K562 (cell line): ENCODE measurements at regions not wholly inside any gene's neighbourhood (a gene's known extent, or its start where the extent isn't known, plus 50 kb on each side); places are given as distances from the start of the nearest gene placed in this dataset.

Experiments
- ATAC-seq: fragments of 200-7000 bp; cut with Tn5 transposase; 3 replicates; pipeline ENCODE4 v1.9.1; 2020; ENCODE audit warnings: moderate library complexity
- BruUV-seq: library from RNA; stranded (reverse); fragments of 400-500 nt; replicated peaks from 2 replicates; lab custom pipeline; 2021; lab: Mats Ljungman, UMichigan
- CTCF ChIA-PET: fragments of 300-600 bp; formaldehyde crosslinking; extraction: SDS; loops from one replicate; lab custom pipeline; 2021; ENCODE audit warnings: low intra/inter-chr PET ratio; lab: Yijun Ruan, JAX
- POLR2A ChIA-PET: fragments of 300-600, 350-650 bp; sonication (Branson Sonifier 250); formaldehyde crosslinking; extraction: SDS; loops from one replicate; lab custom pipeline; 2021; ENCODE audit warnings: antibody characterized with exemption, inconsistent platforms; lab: Yijun Ruan, JAX
- DNase-seq, 4 experiments: peaks; one replicate each; pipeline versions ENCODE4 v3.0.0 to v3.0.0-alpha.2; 2011 to 2018; ENCODE audit warnings: low spot score in 3 of 4, mixed read lengths in 3 of 4; ENCODE audit errors: extremely low read depth in 1 of 4
- FAIRE-seq: peaks from 2 replicates; lab custom pipeline; 2011; peaks lifted over from hg19 to GRCh38; lab: Jason Lieb, UNC
- H2AFZ ChIP-seq: 2 replicates; pipeline ENCODE4 v1.6.0; 2011; ENCODE audit warnings: low read depth, low read length, control low read depth, inconsistent platforms
- H3K27ac ChIP-seq: fragments of 200-600 bp; 3 replicates; pipeline ENCODE4 v1.8.0; 2011; ENCODE audit warnings: low read depth, mild to moderate bottlenecking, control low read depth, inconsistent platforms, low read length, moderate library complexity, mixed read lengths; ENCODE audit errors: extremely low read depth
- H3K27me3 ChIP-seq, 2 experiments: fragments of 300-600 bp in 1 of 2; 2 replicates in 1 of 2; 3 replicates in 1 of 2; pipeline versions ENCODE4 v1.6.0 to v1.8.0; 2011; ENCODE audit warnings: inconsistent platforms in 2 of 2, low read length in 2 of 2, mild to moderate bottlenecking in 1 of 2, mixed read lengths in 1 of 2, moderate library complexity in 1 of 2; ENCODE audit not compliant: control insufficient read depth in 2 of 2, insufficient read depth in 2 of 2
- H3K36me3 ChIP-seq: fragments of 300-600 bp; 3 replicates; pipeline ENCODE4 v1.8.0; 2011; ENCODE audit warnings: mild to moderate bottlenecking, low read length, inconsistent platforms; ENCODE audit not compliant: control insufficient read depth, insufficient read depth
- H3K4me1 ChIP-seq, 2 experiments: fragments of 200-600 bp in 1 of 2; replicated peaks in 1 of 2; 2 replicates in 1 of 2; 3 replicates in 1 of 2; pipeline versions ENCODE4 v1.5.1 to v1.8.0; 2011; ENCODE audit warnings: inconsistent platforms in 2 of 2, low read length in 2 of 2, mild to moderate bottlenecking in 1 of 2, mixed read lengths in 1 of 2, moderate library complexity in 1 of 2; ENCODE audit not compliant: control insufficient read depth in 2 of 2, insufficient read depth in 2 of 2
- H3K4me2 ChIP-seq: 2 replicates; pipeline ENCODE4 v1.6.1; 2011; ENCODE audit warnings: low read length, control low read depth, inconsistent platforms, mixed read lengths; ENCODE audit not compliant: insufficient read depth
- H3K4me3 ChIP-seq: fragments of 200-600 bp; sonication (generic), shearing (Covaris generic); 2 replicates; pipeline ENCODE4 v1.5.1; 2016; ENCODE audit warnings: control low read depth, inconsistent platforms
- H3K79me2 ChIP-seq: fragments of 200-600 bp; 3 replicates; pipeline ENCODE4 v1.8.0; 2011; ENCODE audit warnings: low read length, inconsistent platforms; ENCODE audit not compliant: control insufficient read depth, insufficient read depth
- H3K9ac ChIP-seq, 2 experiments: 2 replicates each; pipeline versions ENCODE4 v1.6.0 to v1.6.1; 2011; ENCODE audit warnings: low read depth in 2 of 2, low read length in 2 of 2, control low read depth in 1 of 2, inconsistent platforms in 1 of 2, mild to moderate bottlenecking in 1 of 2, mixed read lengths in 1 of 2; ENCODE audit not compliant: insufficient read depth in 1 of 2
- H3K9me1 ChIP-seq: one replicate; pipeline ENCODE4 v1.6.0; 2011; ENCODE audit warnings: inconsistent platforms, mild to moderate bottlenecking, low read length, moderate library complexity; ENCODE audit not compliant: control insufficient read depth, insufficient read depth
- H3K9me3 ChIP-seq: replicated peaks from 2 replicates; pipeline ENCODE4 v1.5.1; 2011; ENCODE audit warnings: low read depth, low read length, inconsistent platforms; ENCODE audit not compliant: control insufficient read depth, insufficient read depth
- H4K20me1 ChIP-seq: replicated peaks from 2 replicates; pipeline ENCODE4 v1.6.1; 2011; ENCODE audit warnings: low read length, inconsistent platforms, mixed read lengths; ENCODE audit not compliant: control insufficient read depth, insufficient read depth
- CBFA2T2 ChIP-seq: fragments of 450-650 bp; conservative IDR thresholded peaks from 2 replicates; pipeline ENCODE4 v1.6.1; 2017; ENCODE audit warnings: mild to moderate bottlenecking
- CCAR2 ChIP-seq: fragments of 200-400 bp; formaldehyde crosslinking; IDR thresholded peaks from 2 replicates; pipeline ENCODE4 v1.6.1; 2017; ENCODE audit warnings: mild to moderate bottlenecking, low read depth, low read length
- GTF2A2 ChIP-seq: IDR thresholded peaks from 2 replicates; pipeline ENCODE4 v1.6.1; 2016; ENCODE audit warnings: mild to moderate bottlenecking, missing genetic modification characterization, missing compliant biosample characterization
- HNRNPLL ChIP-seq: fragments of 200-400 bp; formaldehyde crosslinking; IDR thresholded peaks from 2 replicates; pipeline ENCODE4 v1.6.1; 2017; ENCODE audit warnings: low read length, low read depth, mild to moderate bottlenecking; ENCODE audit not compliant: poor library complexity, severe bottlenecking
- KLF6 ChIP-seq: fragments of 250-450 bp; sonication (Bioruptor Pico); IDR thresholded peaks from 2 replicates; pipeline ENCODE4 v1.4.0; 2020; ENCODE audit warnings: mild to moderate bottlenecking, moderate library complexity, borderline replicate concordance
- NFRKB ChIP-seq: fragments of 450-650 bp; IDR thresholded peaks from 2 replicates; pipeline ENCODE4 v1.6.1; 2016; ENCODE audit warnings: low read depth
- POLR2A ChIP-seq: fragments of 450-650 bp; conservative IDR thresholded peaks from 2 replicates; pipeline ENCODE4 v1.6.1; 2016
- PTBP1 ChIP-seq: fragments of 200-400 bp; formaldehyde crosslinking; IDR thresholded peaks from 2 replicates; pipeline ENCODE4 v1.6.1; 2017; ENCODE audit warnings: low read depth, low read length
- RBM39 ChIP-seq: fragments of 200-400 bp; formaldehyde crosslinking; optimal IDR thresholded peaks from 2 replicates; pipeline ENCODE3; 2018; ENCODE audit warnings: low read depth, low read length
- TCF3 ChIP-seq: sonication (generic); formaldehyde crosslinking; IDR thresholded peaks from 2 replicates; pipeline ENCODE4 v1.4.0; 2020; ENCODE audit warnings: mild to moderate bottlenecking, missing genetic modification reagents
- ZNF780A ChIP-seq: fragments of 250-450 bp; sonication (Bioruptor Pico); IDR thresholded peaks from 2 replicates; pipeline ENCODE4 v1.5.0; 2021; ENCODE audit warnings: mild to moderate bottlenecking
- ZNF830 ChIP-seq: fragments of 250-450 bp; sonication (Bioruptor Pico); IDR thresholded peaks from 2 replicates; pipeline ENCODE4 v1.5.0; 2021; ENCODE audit warnings: mild to moderate bottlenecking
- WGBS: fragments of 100-300 bp; shearing (Covaris generic); methylation state at CpG from one replicate; pipeline ENCODE4 v1.1.6; 2016; ENCODE audit warnings: low coverage, mixed read lengths; ENCODE audit not compliant: insufficient coverage; ENCODE audit errors: missing lambda C conversion rate; 5-methylcytosine and 5-hydroxymethylcytosine counted together
- in situ Hi-C: fragments of 300-500 bp; cut with MboI; formaldehyde crosslinking; loops from 4 replicates; pipeline ENCODE4 v1.15.0; 2018; ENCODE audit warnings: inconsistent platforms, mixed read lengths
- intact Hi-C: fragments of 100-400 bp; cut with micrococcal nuclease; formaldehyde crosslinking; loops from 2 replicates; pipeline ENCODE4 v1.14.2; 2022
- TF ChIP-seq, protein P1 (sequence below): fragments of 450-650 bp; formaldehyde crosslinking; IDR thresholded peaks from 2 replicates; pipeline ENCODE4 v1.4.0; 2020; ENCODE audit warnings: mild to moderate bottlenecking, mixed read lengths
- TF ChIP-seq, protein P2 (sequence below): fragments of 450-650 bp; formaldehyde crosslinking; IDR thresholded peaks from 2 replicates; pipeline ENCODE4 v1.4.0; 2022; ENCODE audit warnings: mild to moderate bottlenecking, moderate library complexity
- TF ChIP-seq, protein P3 (sequence below): fragments of 450-650 bp; IDR thresholded peaks from 2 replicates; pipeline ENCODE4 v1.6.1; 2017; ENCODE audit warnings: mild to moderate bottlenecking, moderate library complexity

DNA sequence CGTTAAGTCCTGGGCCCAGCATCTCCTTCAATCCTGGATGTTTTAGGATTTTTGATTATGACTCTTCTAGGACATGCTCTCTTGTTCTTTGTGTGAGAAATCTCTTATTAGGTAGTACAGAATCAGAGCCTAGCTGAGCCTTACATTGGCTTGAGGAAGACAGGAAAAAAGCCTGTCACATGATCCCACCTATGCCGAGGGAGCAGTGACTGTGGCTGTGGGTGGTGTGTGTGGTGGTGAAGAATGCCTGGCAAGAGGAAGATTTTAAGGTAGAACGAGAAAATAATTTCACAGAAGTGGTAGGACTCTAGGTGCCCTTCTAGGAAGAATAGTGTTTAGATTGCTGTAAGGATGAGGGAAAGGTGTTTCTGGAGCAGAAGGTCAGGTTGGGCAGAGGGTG lies 449.5 kb upstream of the PROX1 start:
- H3K4me1 ChIP-seq, result no peaks in the 10 kb centered on the region
- no peak for TF ChIP-seq PTBP1
- TF ChIP-seq, protein P1, sequence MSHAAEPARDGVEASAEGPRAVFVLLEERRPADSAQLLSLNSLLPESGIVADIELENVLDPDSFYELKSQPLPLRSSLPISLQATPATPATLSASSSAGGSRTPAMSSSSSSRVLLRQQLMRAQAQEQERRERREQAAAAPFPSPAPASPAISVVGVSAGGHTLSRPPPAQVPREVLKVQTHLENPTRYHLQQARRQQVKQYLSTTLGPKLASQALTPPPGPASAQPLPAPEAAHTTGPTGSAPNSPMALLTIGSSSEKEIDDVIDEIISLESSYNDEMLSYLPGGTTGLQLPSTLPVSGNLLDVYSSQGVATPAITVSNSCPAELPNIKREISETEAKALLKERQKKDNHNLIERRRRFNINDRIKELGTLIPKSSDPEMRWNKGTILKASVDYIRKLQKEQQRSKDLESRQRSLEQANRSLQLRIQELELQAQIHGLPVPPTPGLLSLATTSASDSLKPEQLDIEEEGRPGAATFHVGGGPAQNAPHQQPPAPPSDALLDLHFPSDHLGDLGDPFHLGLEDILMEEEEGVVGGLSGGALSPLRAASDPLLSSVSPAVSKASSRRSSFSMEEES, result peak; percentile 35
- ATAC-seq (no peak), DNase-seq (no peak), FAIRE-seq (no peak)
- intact Hi-C loops (no loop called here), in situ Hi-C loops (no loop called here)
- H3K27me3 ChIP-seq, result no peaks in the 10 kb centered on the region
- BruUV-seq, result no TSS peak
- H3K79me2 ChIP-seq, result no peaks in the 10 kb centered on the region
- no peaks in the 10 kb centered on the region for H3K36me3 ChIP-seq
- H3K9ac ChIP-seq, result no peak overlapping the region
- ChIA-PET CTCF (no interaction called here), POLR2A (no interaction called here)
- 0 out of 2 replicates have a peak, but pooled peaks cover 2% of the 10 kb centered on the region for H4K20me1 ChIP-seq
- H3K4me3 ChIP-seq, result no peak overlapping the region
- H3K4me2 ChIP-seq, result no peak overlapping the region
- H3K27ac ChIP-seq, result no peak overlapping the region
- H3K9me3 ChIP-seq, result no peaks in the 10 kb centered on the region
- H3K9me1 ChIP-seq, result no peaks in the 10 kb centered on the region
- 0% methylated on average over 3 of the region's 3 CpGs for WGBS
- no peak overlapping the region for H2AFZ ChIP-seq

DNA sequence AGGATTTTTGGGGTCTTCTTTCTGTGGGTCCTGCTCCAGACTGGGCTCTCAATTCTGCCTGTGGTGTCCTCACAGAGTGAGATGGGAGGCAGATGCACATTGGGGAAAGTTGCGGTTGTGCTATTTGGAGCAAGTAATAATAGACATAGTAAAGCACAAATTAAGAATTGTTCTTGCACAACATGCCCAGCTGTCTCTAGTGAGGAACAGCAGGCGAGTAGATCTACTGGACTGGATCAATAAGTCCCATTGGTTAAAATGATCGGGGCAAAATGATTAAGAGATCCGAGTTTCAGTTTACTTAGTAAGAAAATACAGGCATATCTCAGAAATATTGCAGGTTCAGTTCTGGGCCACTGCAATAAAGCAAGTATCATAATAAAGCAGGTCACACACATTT lies 448.3 kb upstream of the PROX1 start:
- H3K79me2 ChIP-seq, result no peaks in the 10 kb centered on the region
- no peaks in the 10 kb centered on the region for H3K9me1 ChIP-seq
- no peak overlapping the region for H2AFZ ChIP-seq
- H3K27ac ChIP-seq, result no peak overlapping the region
- 0 out of 2 replicates have a peak, but pooled peaks cover 5% of the 10 kb centered on the region for H4K20me1 ChIP-seq
- H3K9me3 ChIP-seq, result no peaks in the 10 kb centered on the region
- H3K4me1 ChIP-seq, result no peaks in the 10 kb centered on the region
- no TSS peak for BruUV-seq
- intact Hi-C loops (no loop called here), in situ Hi-C loops (no loop called here)
- FAIRE-seq (no peak), DNase-seq (no peak), ATAC-seq (no peak)
- H3K27me3 ChIP-seq, result no peaks in the 10 kb centered on the region
- H3K4me2 ChIP-seq, result no peak overlapping the region
- no peaks in the 10 kb centered on the region for H3K36me3 ChIP-seq
- TF ChIP-seq HNRNPLL (no peak), ZNF830 (CRISPR knock-in tag) (no peak), CBFA2T2 (no peak), GTF2A2 (tag) (no peak), TCF3 (CRISPR knock-in tag) (no peak), CCAR2 (no peak), ZNF780A (CRISPR knock-in tag) (no peak), NFRKB (no peak), RBM39 (no peak), POLR2A (no peak), KLF6 (CRISPR knock-in tag) (no peak)
- TF ChIP-seq, protein P2, sequence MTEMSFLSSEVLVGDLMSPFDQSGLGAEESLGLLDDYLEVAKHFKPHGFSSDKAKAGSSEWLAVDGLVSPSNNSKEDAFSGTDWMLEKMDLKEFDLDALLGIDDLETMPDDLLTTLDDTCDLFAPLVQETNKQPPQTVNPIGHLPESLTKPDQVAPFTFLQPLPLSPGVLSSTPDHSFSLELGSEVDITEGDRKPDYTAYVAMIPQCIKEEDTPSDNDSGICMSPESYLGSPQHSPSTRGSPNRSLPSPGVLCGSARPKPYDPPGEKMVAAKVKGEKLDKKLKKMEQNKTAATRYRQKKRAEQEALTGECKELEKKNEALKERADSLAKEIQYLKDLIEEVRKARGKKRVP (CRISPR knock-in tag), result no peak
- TF ChIP-seq, protein P3, sequence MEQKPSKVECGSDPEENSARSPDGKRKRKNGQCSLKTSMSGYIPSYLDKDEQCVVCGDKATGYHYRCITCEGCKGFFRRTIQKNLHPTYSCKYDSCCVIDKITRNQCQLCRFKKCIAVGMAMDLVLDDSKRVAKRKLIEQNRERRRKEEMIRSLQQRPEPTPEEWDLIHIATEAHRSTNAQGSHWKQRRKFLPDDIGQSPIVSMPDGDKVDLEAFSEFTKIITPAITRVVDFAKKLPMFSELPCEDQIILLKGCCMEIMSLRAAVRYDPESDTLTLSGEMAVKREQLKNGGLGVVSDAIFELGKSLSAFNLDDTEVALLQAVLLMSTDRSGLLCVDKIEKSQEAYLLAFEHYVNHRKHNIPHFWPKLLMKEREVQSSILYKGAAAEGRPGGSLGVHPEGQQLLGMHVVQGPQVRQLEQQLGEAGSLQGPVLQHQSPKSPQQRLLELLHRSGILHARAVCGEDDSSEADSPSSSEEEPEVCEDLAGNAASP, result no peak
- WGBS, result 0% methylated on average over 4 of the region's 4 CpGs
- ChIA-PET POLR2A (no interaction called here), CTCF (no interaction called here)
- H3K4me3 ChIP-seq, result no peak overlapping the region
- no peak overlapping the region for H3K9ac ChIP-seq
